HT-29 (cell line): ENCODE measurements at regions not wholly inside any gene's neighbourhood (a gene's known extent, or its start where the extent isn't known, plus 50 kb on each side); places are given as distances from the start of the nearest gene placed in this dataset.
"Not testable (repeated sequence)": the region's sequence is repeated elsewhere in the genome, so short reads cannot be mapped to it uniquely, and the experiment has no call there.

Experiments used
- DNase-seq: peaks from one replicate; pipeline ENCODE4 v3.0.0-alpha.2; 2015; ENCODE audit warnings: low spot score

DNA sequence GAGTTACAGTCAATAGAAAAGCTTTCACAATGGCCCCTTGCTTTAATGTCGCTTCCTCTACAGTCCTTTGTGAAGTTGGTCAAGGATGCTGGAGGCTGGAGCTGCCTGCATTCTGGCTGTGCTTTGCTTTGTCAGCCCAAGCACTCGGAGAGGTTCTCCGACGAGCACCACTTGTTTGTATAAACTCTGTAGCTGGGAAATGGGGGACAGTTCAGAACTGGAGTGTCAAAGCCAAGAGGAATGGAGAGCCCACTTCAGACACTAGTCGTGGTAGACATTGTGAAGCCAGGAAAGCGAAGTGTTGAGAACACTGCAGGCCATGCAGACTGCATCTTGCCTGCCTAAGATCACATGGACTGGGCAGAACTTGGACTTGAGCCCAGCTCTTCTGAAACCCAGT lies 330.3 kb downstream of the GADD45G start:
- no peak for DNase-seq

DNA sequence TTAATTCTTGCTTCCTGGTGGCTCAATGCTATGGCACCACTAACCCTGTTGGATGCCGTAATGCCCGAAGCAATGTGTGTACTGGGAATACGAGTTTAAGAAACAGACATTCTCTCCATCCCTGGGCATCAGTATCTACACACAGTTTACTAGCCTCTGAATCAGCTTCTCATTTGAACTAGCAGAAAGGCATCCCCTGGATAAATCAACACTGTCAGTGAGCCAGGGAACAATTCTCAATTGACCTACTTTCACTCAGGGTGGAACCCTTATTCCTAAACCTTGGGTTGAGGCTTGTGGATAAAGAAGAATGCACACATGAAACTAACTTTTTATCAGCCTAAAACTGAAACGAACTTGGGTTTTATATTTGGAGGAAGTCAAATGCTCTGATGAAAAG lies 331.0 kb downstream of the GADD45G start:
- no peak for DNase-seq

DNA sequence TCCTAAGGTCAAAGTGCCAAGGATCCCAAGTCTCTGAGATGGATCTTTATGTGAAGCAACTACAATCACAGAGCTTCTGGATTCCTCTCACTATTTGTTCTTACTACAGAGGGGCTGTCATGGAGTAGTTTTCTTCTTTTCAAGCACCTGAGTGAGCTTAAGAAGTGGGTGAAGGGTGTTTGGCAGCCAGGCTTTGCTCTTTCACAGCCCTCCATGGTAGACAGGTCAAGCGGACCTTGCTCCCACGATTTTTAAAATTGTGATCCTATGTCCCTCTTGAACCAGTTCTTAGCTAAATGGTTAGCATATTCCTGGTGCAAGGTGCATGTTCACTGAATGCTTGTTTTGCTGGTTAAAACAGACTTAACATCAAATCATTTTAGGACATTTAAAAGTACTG lies 332.2 kb downstream of the GADD45G start:
- no peak for DNase-seq

DNA sequence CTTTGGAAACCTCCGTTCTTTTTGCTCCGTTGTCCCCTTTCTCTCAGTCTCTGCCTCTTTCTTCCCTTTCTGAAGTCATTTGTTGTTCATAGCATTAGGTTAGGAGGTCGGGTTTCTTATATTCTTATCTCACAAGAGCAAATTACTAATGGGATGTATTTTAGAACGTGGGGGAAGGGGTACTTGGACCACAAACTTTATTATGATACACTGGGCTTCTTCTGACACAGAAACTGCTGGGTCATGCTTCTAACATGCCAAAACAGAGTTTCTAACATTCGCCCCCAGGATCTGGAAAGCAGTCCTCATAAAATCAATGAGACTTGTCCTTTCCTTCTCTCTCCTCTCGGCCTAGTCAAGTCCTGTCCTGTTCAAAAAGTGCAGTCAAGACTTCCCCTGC lies 334.4 kb downstream of the GADD45G start:
- DNase-seq, result no peak

DNA sequence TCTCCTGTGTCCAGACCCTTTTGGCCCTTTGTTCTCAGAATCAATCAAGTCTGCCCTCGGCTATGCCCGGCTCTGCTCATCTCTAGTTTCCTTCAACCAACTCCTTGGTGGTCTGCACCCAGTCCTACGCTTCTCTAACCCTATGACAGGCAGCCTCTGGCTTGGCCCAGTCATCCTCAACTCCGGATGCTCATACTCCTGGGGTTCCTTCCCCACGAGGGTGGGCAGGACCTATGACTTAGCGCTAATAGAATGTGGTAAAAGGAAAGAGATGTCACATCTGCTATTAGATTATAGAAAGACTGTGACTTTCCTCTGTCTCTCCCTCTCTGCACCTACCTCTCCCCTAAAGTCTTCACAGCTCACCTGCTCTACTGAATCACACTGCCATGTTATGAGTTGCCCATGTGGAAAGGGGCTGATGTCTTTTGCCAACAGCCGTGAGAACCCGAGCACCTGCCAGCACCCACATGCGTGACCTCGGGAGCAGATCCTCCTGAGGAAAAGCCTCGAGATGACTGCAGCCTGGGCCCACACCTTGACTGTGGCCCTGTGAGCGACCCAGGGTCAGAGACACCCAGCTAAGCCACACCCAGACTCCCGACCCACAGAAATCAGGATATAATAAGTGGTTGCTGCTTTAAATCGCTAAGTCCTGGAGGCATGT lies 334.9 kb downstream of the GADD45G start:
- DNase-seq, result no peak

DNA sequence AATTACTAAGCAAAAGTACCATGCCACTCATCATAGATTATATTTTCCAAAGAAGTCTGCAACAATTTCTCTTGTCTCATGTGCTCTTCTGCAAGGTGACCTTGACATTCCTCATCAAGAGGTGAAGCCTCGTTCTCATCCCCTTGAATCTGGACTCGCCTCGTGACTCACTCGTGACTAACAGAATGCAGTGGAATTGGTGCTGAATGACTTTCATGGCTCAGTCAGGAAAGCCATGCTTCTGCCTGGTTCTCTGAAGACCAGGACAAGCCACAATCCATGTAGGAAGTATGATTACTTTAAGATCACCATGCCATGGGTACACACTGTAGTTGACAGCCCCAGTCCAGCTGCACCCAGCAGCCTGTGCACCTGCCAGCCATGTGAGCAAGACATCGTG lies 335.8 kb downstream of the GADD45G start:
- DNase-seq, result no peak

DNA sequence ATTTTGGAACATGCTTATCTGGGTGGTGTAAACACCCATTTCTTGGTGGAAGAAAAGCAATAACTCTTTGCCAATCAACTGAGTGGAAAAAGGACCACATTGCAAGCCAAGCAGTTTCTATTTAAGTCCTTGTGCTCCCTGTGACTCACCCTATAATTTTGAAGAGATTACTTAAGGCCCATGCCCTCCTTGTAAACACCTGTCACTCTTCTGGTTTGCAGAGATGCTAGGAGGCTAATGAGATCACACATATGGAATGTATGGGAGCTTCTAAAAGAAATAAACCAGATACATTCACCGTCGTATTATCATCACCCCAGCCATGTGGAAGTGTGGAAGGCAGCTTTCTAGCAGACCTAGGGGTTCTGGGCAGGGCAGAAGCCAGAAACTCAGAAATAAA lies 337.1 kb downstream of the GADD45G start:
- DNase-seq, result no peak

DNA sequence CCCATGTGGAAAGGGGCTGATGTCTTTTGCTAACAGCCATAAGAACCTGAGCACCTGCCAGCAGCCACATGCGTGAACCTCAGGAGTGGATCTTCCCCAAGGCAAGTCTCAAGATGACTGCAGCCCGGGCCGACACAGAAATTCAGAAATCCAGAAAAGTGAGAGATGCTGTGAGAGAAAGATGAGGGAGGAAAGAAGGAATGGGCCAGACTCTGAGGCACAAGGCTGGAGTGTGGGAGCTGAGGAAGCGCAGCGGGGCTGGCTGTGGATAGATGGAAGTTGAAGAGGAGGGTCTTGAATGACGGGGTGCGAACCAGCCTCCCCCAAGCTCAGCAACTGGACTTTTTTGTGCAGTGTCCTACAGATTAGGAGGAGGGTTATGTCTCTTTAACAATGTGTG lies 337.8 kb downstream of the GADD45G start:
- no peak for DNase-seq

DNA sequence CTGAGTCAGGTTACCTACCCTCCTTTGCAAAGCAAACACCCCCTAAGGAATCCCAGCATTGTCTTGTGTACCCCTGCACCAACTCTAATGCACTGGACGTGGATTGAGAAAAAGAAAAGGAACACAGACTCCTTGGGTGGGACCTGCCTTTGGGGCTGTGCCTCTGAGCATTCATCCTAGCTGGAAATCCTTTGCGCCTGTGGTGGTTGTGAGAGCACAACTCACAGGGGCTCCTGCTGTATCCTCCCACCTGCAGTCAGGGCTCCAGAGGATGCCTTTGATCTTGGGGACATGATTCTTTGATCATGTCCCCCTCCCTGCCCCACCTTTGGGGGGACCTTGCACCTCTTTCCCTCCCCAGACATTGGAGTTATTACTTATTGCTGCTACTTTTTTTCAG lies 338.5 kb downstream of the GADD45G start:
- no peak for DNase-seq

DNA sequence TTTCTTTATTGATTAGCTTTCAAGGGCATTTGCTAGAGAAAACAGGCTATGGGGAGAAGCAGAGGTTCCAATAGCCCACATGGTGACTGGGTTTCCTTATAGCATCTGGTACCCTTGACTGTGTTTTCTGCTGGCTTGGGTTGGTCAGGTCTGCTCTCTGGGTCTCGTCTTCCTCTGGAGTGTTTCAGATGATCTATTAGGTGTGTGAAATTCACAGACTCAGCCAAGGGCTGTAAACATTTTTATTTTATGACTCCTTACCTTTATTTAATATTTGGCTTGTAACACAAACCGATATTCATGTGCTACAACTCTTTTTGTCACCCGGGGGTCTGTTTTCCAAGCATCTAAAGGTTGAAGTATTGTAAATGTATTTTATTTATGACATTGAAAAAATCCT lies 338.9 kb downstream of the GADD45G start:
- DNase-seq, result no peak

DNA sequence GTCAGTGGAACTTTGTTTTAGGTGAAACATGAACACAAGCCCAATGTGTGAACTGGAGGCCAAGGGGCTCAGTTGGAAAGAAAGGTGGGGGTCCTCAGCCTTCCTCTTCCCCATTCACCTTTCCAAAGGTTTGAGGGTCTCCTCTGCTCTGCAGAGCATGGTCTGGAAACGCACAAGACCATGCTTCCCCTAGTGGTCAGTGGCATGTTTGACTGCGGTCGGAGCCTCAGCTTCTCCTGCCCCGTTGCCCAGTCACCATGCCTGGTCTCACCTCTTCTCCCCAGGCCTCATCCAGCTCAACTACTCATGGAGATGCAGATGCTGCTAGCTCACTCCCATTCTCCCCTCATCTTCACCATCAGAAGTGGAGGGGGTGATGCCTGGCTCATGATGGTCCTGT lies 340.3 kb downstream of the GADD45G start:
- peak; percentile 8 for DNase-seq

DNA sequence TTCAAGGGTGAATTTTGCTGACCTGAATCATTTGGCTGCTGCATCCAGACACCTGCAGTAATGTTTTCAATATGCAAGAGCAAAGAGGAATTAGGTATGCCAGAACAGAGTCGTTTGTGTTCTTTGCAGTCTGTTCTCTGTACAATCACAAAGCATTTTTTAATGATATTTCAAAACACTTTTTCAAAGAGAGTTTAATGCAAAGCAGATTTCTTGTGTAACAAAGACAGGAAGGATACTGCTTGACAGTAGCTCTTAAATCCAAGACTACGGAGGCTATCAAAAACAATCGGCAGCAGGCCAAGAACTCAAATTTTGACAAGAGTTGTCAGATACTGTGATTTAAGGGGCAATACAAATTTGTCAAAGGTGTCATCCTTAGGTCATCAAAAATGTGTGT lies 341.9 kb downstream of the GADD45G start:
- no peak for DNase-seq

DNA sequence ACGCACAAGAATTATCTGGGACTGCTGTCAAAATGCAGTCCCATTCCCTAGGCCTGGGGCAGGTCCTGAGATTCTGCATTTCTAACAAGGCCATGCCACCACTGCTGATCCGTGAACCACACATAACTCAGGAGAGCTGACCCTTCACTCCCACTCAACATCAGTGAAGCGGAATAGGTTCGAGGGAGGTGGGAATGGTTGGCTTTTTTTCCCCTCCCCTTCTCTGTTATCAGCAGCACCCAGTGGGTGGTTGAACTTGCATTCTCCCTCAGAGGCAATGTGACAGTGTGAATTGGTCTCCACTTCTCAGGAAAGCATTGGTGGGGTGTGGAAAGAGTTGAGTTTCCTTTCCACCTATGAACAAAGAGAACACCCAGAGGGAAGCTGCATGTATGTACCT lies 344.3 kb downstream of the GADD45G start:
- no peak for DNase-seq

DNA sequence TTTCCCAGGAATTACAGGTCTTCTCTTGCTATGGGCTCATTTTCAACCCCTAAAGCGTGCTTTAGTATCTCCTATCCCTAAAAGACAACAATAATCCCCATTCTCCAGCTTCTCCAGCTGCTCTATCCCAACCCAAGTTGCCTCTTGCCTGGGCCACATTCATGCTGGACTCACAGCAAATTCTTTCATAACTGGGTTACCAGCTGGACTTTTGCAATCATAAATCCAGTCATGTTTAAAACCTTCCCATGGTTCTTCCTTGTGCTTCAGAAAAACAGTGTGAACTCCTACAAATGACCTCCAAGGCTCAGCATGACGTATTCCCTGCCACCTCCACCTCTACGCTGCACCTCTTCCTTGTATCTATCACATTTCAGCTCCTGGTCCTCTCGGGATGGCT lies 346.9 kb downstream of the GADD45G start:
- DNase-seq, result no peak

DNA sequence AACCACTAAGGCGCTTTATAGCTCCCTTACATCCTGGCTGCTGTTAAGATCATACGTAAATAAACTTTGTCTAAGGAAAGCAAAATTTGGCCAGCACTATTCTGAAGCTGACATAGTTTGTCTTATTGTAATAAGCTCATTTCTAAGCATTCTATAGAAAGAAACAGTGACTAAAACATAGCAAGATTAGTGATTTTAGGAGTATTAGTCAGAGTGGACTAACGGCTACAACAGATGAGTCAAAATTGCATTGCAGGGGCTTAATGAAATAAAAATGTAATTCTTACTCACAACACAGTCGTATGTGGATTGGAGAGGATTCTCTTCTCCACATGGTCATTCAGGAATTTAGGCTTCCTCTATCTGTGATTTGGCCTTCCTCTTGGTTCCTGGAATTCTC lies 347.6 kb downstream of the GADD45G start:
- no peak for DNase-seq

DNA sequence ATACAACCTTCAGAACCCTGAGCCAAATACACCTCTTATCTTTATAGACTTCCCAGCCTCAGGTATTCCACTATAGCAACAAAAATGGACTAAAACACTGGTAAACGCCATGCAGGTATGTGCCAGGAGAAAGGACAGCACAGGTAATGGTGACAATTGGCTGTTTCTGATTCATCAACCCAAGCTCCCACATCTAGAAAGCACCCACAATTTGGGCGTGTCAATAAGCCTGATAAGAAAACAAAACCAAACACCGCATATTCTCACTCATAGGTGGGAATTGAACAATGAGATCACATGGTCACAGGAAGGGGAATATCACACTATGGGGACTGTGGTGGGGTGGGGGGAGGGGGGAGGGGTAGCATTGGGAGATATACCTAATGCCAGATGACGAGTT lies 348.5 kb downstream of the GADD45G start:
- not testable (repeated sequence) for DNase-seq

DNA sequence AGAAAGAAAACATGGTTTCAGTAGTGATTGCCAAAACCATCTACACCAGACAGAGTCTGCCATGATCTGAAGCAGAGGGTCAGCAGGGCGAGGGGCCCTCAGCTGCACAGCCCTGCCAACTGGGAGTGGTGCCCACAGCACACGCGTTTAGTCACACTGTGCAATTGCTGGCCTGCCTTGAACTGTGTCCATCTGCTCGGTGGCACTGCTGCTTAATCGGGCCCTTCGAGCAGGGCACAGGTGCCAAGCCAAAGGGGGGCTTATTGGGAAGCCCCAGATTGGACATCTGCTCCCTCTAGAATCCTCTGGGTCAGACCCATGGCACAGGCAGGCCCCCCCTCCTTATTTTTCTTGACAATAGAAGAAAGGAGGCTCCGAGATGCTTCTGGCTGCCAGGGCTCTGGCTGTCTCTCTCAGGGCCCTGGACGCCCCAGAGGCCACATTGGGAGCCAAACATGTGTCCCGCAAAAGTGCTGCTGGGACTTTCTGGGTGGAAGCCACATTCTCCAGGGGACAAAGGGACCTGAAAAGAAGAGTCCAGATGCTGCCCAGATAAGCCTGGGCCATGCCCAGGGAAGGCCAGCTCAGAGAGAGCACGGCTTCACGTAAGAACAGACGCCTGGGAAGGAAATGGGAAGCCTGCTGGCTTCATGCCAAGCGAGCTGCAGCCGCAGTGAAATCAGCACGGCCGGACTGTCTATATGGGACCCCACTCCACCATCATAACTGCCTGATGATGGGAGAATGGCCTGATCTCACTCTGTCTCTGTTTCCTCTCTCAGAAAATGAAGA lies 349.2 kb downstream of the GADD45G start:
- DNase-seq, result no peak

DNA sequence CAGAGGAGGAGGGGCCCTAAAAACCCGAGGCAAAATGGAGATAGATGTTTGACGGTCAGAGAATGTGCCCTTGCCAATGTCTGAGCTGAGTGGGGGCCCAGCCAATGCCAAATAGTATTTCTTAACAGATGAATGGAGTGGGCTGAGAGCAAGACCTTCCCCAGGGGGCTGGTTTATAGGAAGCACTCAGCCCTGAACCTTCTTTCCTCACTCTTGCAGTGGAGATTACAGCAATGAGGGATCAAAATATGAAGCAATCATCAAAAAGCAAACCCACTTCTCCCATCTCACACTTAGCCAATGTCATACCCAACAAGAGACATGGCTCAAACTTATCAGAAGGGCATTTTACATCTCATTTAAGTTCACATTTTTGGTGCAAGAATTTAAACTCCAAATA lies 350.3 kb downstream of the GADD45G start:
- no peak for DNase-seq

DNA sequence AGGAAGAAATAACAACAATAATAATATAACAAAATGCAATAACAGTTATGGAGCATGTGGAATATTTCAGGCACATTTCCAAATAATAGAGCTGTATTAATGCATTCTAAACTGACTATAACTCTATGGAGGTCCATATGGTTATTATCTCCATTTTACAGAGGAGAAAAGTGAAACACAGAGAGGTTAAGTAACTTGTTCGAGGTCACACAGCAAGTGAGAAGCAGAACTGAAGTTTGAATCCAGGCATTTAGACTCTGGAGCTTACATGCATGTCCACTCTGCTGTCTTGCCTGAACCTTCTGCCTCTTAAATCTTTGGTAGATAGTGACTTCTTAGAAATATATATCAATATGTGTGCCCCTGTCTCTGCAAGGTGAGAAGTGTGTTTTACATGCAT lies 350.8 kb downstream of the GADD45G start:
- DNase-seq, result no peak

DNA sequence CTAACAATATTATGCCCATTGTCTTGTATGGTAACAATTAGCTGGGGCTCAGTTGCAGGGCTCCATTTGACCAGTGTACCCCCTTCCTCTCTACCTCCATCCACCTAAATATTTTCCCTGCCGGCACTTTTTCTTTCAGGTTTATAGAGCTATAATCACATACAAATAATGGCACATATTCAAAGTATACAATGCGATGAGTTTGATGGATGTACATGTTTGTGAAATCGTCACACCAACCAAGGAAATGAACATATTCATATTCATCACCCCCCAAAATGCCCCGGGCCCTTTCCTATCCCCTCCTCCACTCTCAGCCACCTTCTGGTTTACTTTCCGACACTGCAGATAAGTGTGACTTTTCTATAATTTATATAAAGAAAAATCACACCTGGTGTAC lies 351.5 kb downstream of the GADD45G start:
- no peak for DNase-seq

DNA sequence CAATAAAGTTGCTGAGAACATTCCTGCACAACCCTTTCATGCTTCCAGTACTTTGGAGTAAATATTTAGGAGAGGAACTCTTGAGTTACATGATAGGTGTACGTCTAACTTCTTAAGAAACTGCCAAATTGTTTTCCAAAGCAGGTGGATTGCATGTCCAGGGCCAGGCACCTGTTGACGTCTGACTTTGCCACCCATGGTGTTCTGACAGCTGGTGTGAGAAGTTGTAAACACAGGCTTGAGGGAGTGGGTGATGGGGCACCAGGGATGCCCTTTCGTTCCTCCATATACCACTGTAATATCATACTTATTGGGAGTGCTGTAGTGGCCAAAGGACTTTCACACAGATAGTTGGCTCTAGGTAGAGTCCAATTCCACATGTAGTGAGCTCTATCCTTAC lies 352.1 kb downstream of the GADD45G start:
- no peak for DNase-seq

DNA sequence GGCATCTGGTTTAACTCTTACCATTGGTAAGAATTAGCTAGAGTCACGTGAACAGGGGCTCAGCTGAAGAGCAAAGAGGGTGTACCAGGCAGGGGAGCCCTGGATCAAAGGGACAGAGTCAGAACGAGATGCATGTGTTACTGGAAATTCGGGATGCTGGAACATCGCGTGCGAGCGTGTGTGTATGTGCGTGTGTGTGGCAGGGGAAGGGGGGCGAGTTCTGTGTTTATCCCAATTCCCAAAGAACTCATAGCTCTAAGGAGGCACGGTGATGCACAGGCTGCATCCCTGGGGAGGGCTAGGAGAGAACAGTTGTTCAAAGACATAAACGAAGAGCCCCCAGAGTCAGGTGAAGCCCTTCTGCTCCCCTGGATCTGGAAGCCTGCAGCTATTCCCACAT lies 353.3 kb downstream of the GADD45G start:
- no peak for DNase-seq

DNA sequence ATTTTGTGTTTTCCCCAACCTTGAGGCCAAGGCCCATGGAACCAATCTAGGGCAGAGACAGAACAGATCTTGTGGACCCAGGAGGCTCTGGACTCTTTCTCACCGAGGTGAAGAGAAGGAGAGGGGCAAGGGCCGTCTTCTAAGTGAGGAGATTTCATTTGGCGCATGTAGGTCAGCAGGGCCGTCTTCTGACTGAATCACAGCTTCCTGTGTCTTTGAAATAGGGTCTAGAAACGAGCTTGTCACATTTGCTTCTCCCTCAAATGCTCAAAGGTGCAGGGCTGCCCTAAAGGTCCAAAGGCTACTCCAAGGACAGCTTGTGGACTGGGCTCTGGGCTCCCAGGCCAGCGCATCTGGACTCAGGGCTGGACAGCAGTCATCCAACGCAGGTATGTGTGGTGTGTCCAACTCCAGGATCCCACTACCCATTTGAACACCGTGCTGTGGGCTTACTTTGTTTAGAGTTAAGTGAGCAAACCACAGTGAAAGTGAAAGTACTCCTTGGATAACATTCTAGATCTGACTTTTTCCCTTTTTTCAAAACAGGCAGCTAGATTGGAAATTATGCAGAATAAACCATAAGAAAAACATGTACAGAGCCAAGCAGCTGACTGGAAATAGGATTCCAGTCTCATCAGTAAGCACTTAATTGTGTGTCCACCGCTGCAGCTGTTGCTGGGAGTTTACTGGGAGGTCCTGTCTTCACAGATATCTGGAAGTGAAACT lies 357.0 kb downstream of the GADD45G start:
- no peak for DNase-seq
